Natural killer cell (primary cell): ENCODE measurements at regions not wholly inside any gene's neighbourhood (a gene's known extent, or its start where the extent isn't known, plus 50 kb on each side); places are given as distances from the start of the nearest gene placed in this dataset.

Experiments used
- ATAC-seq, 3 donors: fragments of 150-1000 bp in 2 of 3; fragments of 200-7000 bp in 1 of 3; cut with Tn5 transposase; 1 replicate in 1 of 3; 2 replicates in 2 of 3; pipeline ENCODE4 v1.10.0; 2021; ENCODE audit warnings: mild to moderate bottlenecking in 2 of 3, moderate library complexity in 2 of 3
- DNase-seq, 2 donors: peaks; one replicate each; pipeline versions ENCODE4 v3.0.0 to v3.0.0-alpha.2; 2013 to 2021; ENCODE audit warnings: mixed read lengths in 1 of 2
- H3K27ac ChIP-seq: one replicate; pipeline ENCODE4 v1.5.1; 2013; ENCODE audit warnings: mild to moderate bottlenecking, low read length
- H3K27me3 ChIP-seq: one replicate; pipeline ENCODE4 v1.6.1; 2013; ENCODE audit warnings: low read length; ENCODE audit not compliant: control insufficient read depth, insufficient read depth
- H3K36me3 ChIP-seq: one replicate; pipeline ENCODE4 v1.6.1; 2013; ENCODE audit warnings: low read length; ENCODE audit not compliant: control insufficient read depth, insufficient read depth
- H3K4me1 ChIP-seq: one replicate; pipeline ENCODE4 v1.6.1; 2013; ENCODE audit warnings: low read length; ENCODE audit not compliant: control insufficient read depth, insufficient read depth
- H3K4me3 ChIP-seq: one replicate; pipeline ENCODE4 v1.5.1; 2013; ENCODE audit warnings: low read length
- H3K9me3 ChIP-seq: one replicate; pipeline ENCODE4 v1.6.1; 2013; ENCODE audit warnings: low read length; ENCODE audit not compliant: control insufficient read depth, insufficient read depth
- H3K27ac Mint-ChIP-seq, 2 donors: one replicate each; pipeline ENCODE4 v1.8.0; 2022; ENCODE audit warnings: mild to moderate bottlenecking in 2 of 2, mixed read lengths in 2 of 2, moderate library complexity in 1 of 2
- H3K27me3 Mint-ChIP-seq, 2 donors: one replicate each; pipeline ENCODE4 v1.8.0; 2022; ENCODE audit warnings: low read depth in 2 of 2, mixed read lengths in 2 of 2
- H3K36me3 Mint-ChIP-seq: one replicate; pipeline ENCODE4 v1.8.0; 2022; ENCODE audit warnings: mixed read lengths
- H3K4me1 Mint-ChIP-seq, 2 donors: one replicate each; pipeline ENCODE4 v1.8.0; 2022; ENCODE audit warnings: mixed read lengths in 2 of 2
- H3K4me3 Mint-ChIP-seq: one replicate; pipeline ENCODE4 v1.8.0; 2022; ENCODE audit warnings: mild to moderate bottlenecking, moderate library complexity, mixed read lengths
- H3K9me3 Mint-ChIP-seq, 2 donors: one replicate each; pipeline ENCODE4 v1.8.0; 2022; ENCODE audit warnings: mixed read lengths in 2 of 2
- WGBS: methylation state at CpG from one replicate; pipeline ENCODE4 v1.1.7; 2013; ENCODE audit warnings: missing lambda C conversion rate; ENCODE audit not compliant: insufficient coverage; 5-methylcytosine and 5-hydroxymethylcytosine counted together
- intact Hi-C: fragments of 100-400 bp; cut with micrococcal nuclease; formaldehyde crosslinking; loops from one replicate; pipeline ENCODE4 v1.14.2; 2022
- TF ChIP-seq, protein P1 (sequence below): fragments of 200-600 bp; IDR thresholded peaks from one replicate; pipeline ENCODE4 v1.8.0; 2022; ENCODE audit warnings: antibody characterized with exemption

DNA sequence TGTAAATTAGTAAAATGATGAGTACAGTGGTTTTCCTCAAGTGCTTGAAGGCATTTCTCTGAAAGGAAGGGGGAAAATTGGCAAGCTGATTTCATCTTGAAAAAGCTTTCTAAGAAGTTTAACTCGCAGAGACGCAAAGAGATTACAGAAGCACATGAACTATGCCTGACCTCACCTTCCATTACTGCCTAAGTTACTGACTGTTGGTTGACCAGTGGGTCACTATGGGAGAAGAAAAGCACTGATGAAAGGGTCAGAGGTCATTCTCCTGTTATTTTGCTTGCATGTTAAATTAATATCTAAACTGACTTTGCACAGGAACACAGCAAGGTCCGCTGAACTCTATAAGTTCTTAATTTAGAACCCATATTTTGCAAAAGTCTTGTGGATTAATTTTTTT is 225.6 kb downstream of the ARL4A start:
- H3K4me3 Mint-ChIP-seq: no peak overlapping the region
- ATAC-seq: no peak

DNA sequence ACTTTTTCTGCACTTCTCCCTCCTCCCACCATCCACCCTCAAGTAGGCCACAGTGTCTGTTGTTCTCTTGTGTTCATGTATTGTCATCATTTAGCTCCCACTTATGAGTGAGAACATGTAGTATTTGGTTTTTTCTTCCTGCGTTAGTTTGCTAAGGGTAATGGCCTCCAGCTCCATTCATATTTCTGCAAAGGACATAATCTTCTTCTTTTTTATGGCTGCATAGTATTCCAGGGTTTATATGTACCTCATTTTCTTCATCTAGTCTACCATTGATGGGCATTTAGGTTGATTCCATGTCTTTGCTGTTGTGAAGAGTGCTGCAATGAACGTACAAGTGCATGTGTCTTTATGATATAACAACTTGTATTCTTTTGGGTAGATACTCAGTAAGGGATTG is 230.4 kb downstream of the ARL4A start:
- TF ChIP-seq, protein P1, sequence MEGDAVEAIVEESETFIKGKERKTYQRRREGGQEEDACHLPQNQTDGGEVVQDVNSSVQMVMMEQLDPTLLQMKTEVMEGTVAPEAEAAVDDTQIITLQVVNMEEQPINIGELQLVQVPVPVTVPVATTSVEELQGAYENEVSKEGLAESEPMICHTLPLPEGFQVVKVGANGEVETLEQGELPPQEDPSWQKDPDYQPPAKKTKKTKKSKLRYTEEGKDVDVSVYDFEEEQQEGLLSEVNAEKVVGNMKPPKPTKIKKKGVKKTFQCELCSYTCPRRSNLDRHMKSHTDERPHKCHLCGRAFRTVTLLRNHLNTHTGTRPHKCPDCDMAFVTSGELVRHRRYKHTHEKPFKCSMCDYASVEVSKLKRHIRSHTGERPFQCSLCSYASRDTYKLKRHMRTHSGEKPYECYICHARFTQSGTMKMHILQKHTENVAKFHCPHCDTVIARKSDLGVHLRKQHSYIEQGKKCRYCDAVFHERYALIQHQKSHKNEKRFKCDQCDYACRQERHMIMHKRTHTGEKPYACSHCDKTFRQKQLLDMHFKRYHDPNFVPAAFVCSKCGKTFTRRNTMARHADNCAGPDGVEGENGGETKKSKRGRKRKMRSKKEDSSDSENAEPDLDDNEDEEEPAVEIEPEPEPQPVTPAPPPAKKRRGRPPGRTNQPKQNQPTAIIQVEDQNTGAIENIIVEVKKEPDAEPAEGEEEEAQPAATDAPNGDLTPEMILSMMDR: no peak
- H3K9me3 Mint-ChIP-seq: peaks cover 6 to 7% of the 10 kb centered on the region in 2 donors
- H3K4me1 ChIP-seq: no peaks in the 10 kb centered on the region
- H3K9me3 ChIP-seq: no peaks in the 10 kb centered on the region
- no peaks in the 10 kb centered on the region for H3K36me3 ChIP-seq
- no peaks in the 10 kb centered on the region for H3K36me3 Mint-ChIP-seq
- no peak overlapping the region for H3K4me3 ChIP-seq
- no peaks in the 10 kb centered on the region for H3K4me1 Mint-ChIP-seq
- no peak overlapping the region for H3K27ac Mint-ChIP-seq
- 89% methylated on average over 2 of the region's 2 CpGs for WGBS
- ATAC-seq (no peak), DNase-seq (no peak)
- no peak overlapping the region for H3K4me3 Mint-ChIP-seq
- intact Hi-C loops: no loop called here
- H3K27me3 ChIP-seq: no peaks in the 10 kb centered on the region
- no peak overlapping the region for H3K27ac ChIP-seq
- no peaks in the 10 kb centered on the region for H3K27me3 Mint-ChIP-seq

More for the DNA sequence above, 225.6 kb downstream of the ARL4A start:
- H3K27me3 ChIP-seq: no peaks in the 10 kb centered on the region
- Mint-ChIP-seq H3K9me3 (peaks cover 8% of the 10 kb centered on the region in 2 donors), H3K4me1 (no peaks in the 10 kb centered on the region), H3K27ac (no peak overlapping the region), H3K36me3 (no peaks in the 10 kb centered on the region), H3K27me3 (no peaks in the 10 kb centered on the region)
- DNase-seq: no peak
- no peaks in the 10 kb centered on the region for H3K9me3 ChIP-seq
- 52% methylated on average over 2 of the region's 3 CpGs for WGBS
- intact Hi-C loops: no loop called here
- H3K4me1 ChIP-seq: no peaks in the 10 kb centered on the region
- TF ChIP-seq, protein P1: no peak
- H3K4me3 ChIP-seq: no peak overlapping the region
- H3K36me3 ChIP-seq: no peaks in the 10 kb centered on the region
- no peak overlapping the region for H3K27ac ChIP-seq

DNA sequence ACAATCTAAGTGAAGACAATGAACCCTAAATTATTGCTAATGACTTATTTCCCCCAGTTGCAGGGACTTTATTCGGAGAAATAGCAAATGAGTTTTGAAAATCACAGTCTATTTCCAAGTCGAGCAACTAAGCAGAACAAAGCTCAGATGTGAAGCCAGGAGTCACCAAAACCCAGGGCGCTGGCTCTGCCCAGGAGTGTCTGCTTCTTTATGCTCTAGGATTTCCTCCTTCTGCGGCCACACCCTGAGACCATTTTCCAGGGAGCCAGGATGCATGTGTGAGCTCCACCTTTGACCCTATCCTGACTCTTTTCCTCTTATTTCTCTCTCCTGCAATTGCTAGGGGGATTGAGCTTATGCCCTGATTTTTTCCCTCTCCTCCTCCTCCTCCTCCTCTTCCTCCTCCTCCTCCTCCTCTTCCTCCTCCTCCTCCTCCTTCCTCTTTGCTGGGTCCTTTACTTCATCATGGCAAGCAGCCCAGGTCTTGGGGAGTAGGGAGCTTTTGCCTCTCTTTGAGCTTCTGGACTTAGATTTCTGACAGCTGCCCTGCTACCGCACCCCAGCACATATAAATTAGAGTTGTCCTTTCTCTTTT is 234.4 kb downstream of the ARL4A start:
- no peaks in the 10 kb centered on the region for H3K9me3 ChIP-seq
- H3K27me3 Mint-ChIP-seq: no peaks in the 10 kb centered on the region
- H3K4me3 ChIP-seq: no peak overlapping the region
- ATAC-seq: no peak
- H3K27ac ChIP-seq: no peak overlapping the region
- H3K4me1 Mint-ChIP-seq: no peaks in the 10 kb centered on the region
- TF ChIP-seq, protein P1: no peak
- no peaks in the 10 kb centered on the region for H3K27me3 ChIP-seq
- no peaks in the 10 kb centered on the region for H3K36me3 ChIP-seq
- H3K9me3 Mint-ChIP-seq: peaks cover under 1 to 2% of the 10 kb centered on the region in 2 donors
- H3K27ac Mint-ChIP-seq: no peak overlapping the region
- intact Hi-C loops: no loop called here
- WGBS: 76% methylated on average over 4 of the region's 5 CpGs
- no peak for DNase-seq
- no peaks in the 10 kb centered on the region for H3K4me1 ChIP-seq
- H3K4me3 Mint-ChIP-seq: no peak overlapping the region
- H3K36me3 Mint-ChIP-seq: no peaks in the 10 kb centered on the region

DNA sequence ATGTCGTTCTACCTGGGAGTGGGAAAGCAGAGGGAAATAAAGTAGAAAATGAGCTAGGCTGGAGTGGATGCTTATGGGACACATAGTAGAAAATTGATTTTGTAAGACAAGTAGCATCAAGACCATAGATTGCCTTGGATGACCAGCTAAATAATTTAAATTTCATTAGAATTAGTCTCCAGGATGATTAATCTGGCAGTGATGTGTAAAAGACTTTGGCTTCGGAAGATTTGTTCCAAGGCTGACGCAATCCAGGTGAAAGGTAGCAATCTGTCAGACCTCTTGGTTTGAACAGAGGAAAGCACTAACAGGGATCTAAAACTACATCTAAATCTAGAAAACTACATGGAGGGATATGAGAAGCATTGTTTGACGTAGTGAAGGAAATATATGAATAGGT is 236.5 kb downstream of the ARL4A start:
- peaks cover 2% of the 10 kb centered on the region in 2 donors for H3K9me3 Mint-ChIP-seq
- H3K27me3 Mint-ChIP-seq: no peaks in the 10 kb centered on the region
- TF ChIP-seq, protein P1: no peak
- no peaks in the 10 kb centered on the region for H3K4me1 ChIP-seq
- H3K4me1 Mint-ChIP-seq: no peaks in the 10 kb centered on the region
- intact Hi-C loops: no loop called here
- H3K27ac ChIP-seq: no peak overlapping the region
- 79% methylated on average over 4 of the region's 4 CpGs for WGBS
- no peaks in the 10 kb centered on the region for H3K36me3 Mint-ChIP-seq
- no peak overlapping the region for H3K4me3 ChIP-seq
- H3K9me3 ChIP-seq: no peaks in the 10 kb centered on the region
- no peaks in the 10 kb centered on the region for H3K27me3 ChIP-seq
- no peak for DNase-seq
- ATAC-seq: no peak
- no peak overlapping the region for H3K27ac Mint-ChIP-seq
- H3K4me3 Mint-ChIP-seq: no peak overlapping the region
- no peaks in the 10 kb centered on the region for H3K36me3 ChIP-seq
